ENCODE measurements at regions not wholly inside any gene's neighbourhood (a gene's known extent, or its start where the extent isn't known, plus 50 kb on each side); places are given as distances from the start of the nearest gene placed in this dataset.

- TF ChIP-seq, protein P1, sequence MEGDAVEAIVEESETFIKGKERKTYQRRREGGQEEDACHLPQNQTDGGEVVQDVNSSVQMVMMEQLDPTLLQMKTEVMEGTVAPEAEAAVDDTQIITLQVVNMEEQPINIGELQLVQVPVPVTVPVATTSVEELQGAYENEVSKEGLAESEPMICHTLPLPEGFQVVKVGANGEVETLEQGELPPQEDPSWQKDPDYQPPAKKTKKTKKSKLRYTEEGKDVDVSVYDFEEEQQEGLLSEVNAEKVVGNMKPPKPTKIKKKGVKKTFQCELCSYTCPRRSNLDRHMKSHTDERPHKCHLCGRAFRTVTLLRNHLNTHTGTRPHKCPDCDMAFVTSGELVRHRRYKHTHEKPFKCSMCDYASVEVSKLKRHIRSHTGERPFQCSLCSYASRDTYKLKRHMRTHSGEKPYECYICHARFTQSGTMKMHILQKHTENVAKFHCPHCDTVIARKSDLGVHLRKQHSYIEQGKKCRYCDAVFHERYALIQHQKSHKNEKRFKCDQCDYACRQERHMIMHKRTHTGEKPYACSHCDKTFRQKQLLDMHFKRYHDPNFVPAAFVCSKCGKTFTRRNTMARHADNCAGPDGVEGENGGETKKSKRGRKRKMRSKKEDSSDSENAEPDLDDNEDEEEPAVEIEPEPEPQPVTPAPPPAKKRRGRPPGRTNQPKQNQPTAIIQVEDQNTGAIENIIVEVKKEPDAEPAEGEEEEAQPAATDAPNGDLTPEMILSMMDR (conservative IDR thresholded peaks at IDR 0.05), result no peak
- no peak for TF ChIP-seq EZH2 (IDR thresholded peaks at IDR 0.05; ENCODE audit: low read depth)
These were observed 687.1 kb upstream of the NEGR1 start for GRCh38 chr1:72969461-72969860.

Data from PC-9 (cell line).